Choroid plexus epithelial cell (primary cell): ENCODE measurements at regions not wholly inside any gene's neighbourhood (a gene's known extent, or its start where the extent isn't known, plus 50 kb on each side); places are given as distances from the start of the nearest gene placed in this dataset.

ENCODE experiments used
- DNase-seq: peaks from one replicate; pipeline ENCODE4 v3.0.0-alpha.2; 2010; ENCODE audit warnings: low read depth
- H3K4me3 ChIP-seq: 2 replicates; pipeline ENCODE4 v1.5.1; 2011; ENCODE audit warnings: low read depth, mild to moderate bottlenecking, control low read depth, low read length, moderate library complexity
- TF ChIP-seq, protein P1 (sequence below): conservative IDR thresholded peaks from 2 replicates; pipeline ENCODE4 v1.5.1; 2011; ENCODE audit warnings: low read depth, mild to moderate bottlenecking, control low read depth, inconsistent platforms, low read length, moderate library complexity

DNA sequence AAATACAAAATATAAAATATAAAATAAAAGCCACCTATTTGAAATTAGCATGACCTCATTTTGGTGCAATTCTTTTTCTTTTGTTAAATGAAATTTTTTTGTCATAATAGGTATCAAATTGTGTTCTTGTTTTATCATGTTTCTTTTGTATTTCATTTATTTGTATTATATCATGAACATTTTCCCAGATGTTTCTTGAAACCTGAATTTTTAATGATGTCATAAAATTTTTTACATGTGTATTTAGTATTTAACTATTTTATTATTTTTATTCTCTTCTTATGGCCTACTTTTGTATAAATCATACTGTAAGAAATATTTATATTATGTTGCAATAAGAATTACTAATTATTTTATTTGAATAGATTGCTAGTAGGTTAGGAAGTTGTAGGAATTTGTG, 361.7 kb downstream of the TMEM161B start:
- H3K4me3 ChIP-seq: no peak overlapping the region
- DNase-seq: no peak
- TF ChIP-seq, protein P1, sequence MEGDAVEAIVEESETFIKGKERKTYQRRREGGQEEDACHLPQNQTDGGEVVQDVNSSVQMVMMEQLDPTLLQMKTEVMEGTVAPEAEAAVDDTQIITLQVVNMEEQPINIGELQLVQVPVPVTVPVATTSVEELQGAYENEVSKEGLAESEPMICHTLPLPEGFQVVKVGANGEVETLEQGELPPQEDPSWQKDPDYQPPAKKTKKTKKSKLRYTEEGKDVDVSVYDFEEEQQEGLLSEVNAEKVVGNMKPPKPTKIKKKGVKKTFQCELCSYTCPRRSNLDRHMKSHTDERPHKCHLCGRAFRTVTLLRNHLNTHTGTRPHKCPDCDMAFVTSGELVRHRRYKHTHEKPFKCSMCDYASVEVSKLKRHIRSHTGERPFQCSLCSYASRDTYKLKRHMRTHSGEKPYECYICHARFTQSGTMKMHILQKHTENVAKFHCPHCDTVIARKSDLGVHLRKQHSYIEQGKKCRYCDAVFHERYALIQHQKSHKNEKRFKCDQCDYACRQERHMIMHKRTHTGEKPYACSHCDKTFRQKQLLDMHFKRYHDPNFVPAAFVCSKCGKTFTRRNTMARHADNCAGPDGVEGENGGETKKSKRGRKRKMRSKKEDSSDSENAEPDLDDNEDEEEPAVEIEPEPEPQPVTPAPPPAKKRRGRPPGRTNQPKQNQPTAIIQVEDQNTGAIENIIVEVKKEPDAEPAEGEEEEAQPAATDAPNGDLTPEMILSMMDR: no peak

DNA sequence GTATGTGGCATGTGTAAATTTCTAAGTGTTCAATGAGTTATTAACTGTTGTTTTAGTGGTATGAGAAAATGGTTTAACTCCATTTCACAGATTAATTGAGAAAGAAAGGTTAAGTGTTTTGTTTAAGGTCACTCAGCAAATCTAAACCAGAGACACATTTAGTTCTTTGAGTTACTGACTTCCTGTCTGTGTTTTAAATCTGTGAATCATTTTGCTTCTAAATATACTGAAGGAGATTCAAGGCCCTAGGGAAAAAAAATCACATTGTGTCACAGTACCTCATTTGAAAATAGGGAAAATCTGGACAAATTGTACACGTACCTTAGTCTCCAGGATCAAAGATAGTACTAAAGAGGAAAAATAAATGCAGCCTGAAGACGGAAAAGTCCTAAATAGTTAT, 368.2 kb downstream of the TMEM161B start:
- DNase-seq: no peak
- no peak overlapping the region for H3K4me3 ChIP-seq
- TF ChIP-seq, protein P1: no peak

DNA sequence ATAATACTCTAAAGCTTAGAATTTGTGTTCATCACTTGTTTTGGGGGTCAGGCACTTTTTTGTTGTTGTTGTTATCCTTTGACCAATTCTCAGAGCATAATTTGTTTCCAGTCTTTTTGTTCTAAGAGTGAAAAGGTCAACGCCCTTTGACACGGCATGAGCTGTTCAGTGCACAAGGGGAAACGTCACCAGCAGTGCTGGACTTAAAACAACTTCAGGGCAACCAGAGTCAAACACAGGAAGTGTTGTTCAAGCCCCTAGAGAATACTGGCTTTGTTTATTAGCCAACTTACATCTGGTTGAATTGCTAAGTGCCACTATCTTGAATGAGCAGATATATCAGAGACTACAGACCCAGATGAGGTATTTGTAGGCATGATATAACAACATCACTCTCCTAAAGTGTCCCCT, 368.9 kb downstream of the TMEM161B start:
- no peak for DNase-seq
- TF ChIP-seq, protein P1: no peak
- no peak overlapping the region for H3K4me3 ChIP-seq

DNA sequence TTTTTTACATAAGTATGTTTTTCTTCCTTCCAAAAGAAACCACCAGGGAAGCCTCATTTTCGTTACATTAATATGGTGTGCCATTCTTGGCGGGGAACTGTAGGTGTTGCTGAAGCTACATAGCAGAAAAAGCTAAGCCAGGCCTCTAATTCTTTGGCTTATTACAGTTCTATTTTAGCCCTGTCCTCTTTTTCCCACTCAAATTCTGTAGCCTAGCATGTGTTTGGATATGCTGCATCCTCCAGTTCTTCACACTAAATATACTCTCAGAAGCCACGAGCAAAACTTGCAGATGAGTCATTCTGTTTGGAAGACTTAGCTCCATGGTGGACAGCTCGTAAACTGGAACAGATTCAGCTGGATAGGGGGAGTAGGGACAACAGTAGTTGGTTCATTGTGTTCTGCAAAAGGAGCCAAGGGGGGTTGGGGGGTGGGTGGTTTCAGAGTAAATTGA, 369.4 kb downstream of the TMEM161B start:
- no peak overlapping the region for H3K4me3 ChIP-seq
- TF ChIP-seq, protein P1: no peak
- DNase-seq: peak; percentile 1

DNA sequence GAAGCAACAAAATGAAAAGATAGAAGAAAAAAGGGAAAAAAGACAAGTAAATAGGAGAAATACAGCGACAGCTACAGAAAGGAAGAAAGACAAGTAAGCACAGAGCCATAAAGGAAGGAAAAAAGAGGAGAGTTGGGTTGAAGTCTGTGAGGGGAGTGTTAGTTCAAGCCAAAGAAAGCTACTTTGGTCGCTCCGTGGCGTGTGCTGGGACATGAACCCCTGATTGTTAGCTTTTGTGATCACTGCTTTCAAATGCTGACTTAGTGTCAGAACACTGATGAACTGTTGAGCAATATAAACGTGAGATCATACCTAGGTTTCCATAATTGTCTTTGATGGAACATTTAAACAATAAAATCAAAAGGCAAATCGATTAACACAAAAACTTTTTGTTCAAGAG, 370.1 kb downstream of the TMEM161B start:
- TF ChIP-seq, protein P1: no peak
- no peak overlapping the region for H3K4me3 ChIP-seq
- DNase-seq: no peak

DNA sequence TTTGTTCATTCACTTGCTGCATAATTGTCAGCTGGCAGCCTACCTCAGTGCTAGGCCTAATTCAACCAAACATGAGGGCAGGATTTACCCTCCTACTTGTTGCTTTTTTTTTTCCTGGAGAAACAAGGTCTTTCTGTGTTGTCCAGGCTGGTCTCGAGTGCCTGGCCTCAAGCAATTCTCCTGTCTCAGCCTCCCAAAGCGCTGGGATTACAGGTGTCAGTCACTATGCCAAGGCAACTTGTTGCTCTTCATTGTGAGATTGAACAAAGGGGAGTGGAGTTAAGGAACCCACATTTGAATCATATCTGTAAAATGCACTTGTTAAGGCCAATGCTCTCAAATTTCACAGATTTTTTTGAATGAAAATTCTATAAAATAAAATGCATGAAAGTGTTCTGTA, 380.5 kb downstream of the TMEM161B start:
- no peak overlapping the region for H3K4me3 ChIP-seq
- no peak for DNase-seq
- TF ChIP-seq, protein P1: no peak

DNA sequence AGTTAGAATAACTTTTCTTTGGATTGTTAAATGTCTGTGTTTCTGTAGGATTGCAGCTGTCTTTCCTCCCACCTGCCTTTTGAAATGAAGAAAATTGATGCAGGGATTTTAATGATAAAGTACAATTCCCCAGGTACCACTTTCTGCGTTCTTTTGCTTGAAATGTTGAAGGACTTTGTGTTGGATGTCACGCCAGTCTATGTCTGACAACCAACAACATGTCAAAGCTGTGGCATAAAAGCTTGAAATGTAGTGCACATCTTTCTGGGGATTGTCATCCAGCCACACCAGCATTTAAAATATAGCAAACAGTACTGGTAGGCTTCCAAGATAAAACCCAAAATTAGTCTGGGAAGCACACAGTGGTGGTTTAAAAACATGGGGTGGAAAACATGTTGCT, 381.4 kb downstream of the TMEM161B start:
- no peak for DNase-seq
- TF ChIP-seq, protein P1: no peak
- H3K4me3 ChIP-seq: no peak overlapping the region
